Neural progenitor cell (in vitro differentiated cells): ENCODE measurements at regions not wholly inside any gene's neighbourhood (a gene's known extent, or its start where the extent isn't known, plus 50 kb on each side); places are given as distances from the start of the nearest gene placed in this dataset.

ENCODE experiments used
- CTCF ChIP-seq: fragments of 200-600 bp; sonication (generic); IDR thresholded peaks from 2 replicates; pipeline ENCODE4 v1.5.1; 2017; ENCODE audit warnings: antibody characterized with exemption, mild to moderate bottlenecking
- EZH2 ChIP-seq: fragments of 200-600 bp; sonication (generic); IDR thresholded peaks from 2 replicates; pipeline ENCODE4 v1.6.1; 2017; ENCODE audit warnings: antibody characterized with exemption, mild to moderate bottlenecking, moderate library complexity
- EZH2phosphoT487 ChIP-seq: fragments of 200-600 bp; sonication (generic); IDR thresholded peaks from 2 replicates; pipeline ENCODE4 v1.6.1; 2017; ENCODE audit warnings: antibody characterized with exemption

GRCh38 chr5:56666901-56667300 is 148.4 kb upstream of the MAP3K1 start:
- TF ChIP-seq EZH2 (no peak), CTCF (no peak), EZH2phosphoT487 (no peak)
